GM03348 (cell line): ENCODE measurements at regions not wholly inside any gene's neighbourhood (a gene's known extent, or its start where the extent isn't known, plus 50 kb on each side); places are given as distances from the start of the nearest gene placed in this dataset.

Source experiments
- DNase-seq: peaks from one replicate; pipeline ENCODE4 v3.0.0; 2012; ENCODE audit warnings: low spot score

- DNase-seq = peak; percentile 9
Measured at GRCh38 chr3:64741341-64741740, 53.5 kb upstream of the ADAMTS9 start.

- DNase-seq = peak; percentile 12
Measured at GRCh38 chr3:64739971-64740631, 52.3 kb upstream of the ADAMTS9 start.
